Choroid plexus epithelial cell (primary cell): ENCODE measurements at regions not wholly inside any gene's neighbourhood (a gene's known extent, or its start where the extent isn't known, plus 50 kb on each side); places are given as distances from the start of the nearest gene placed in this dataset.

Experiments used
- DNase-seq: peaks from one replicate; pipeline ENCODE4 v3.0.0-alpha.2; 2010; ENCODE audit warnings: low read depth
- H3K4me3 ChIP-seq: 2 replicates; pipeline ENCODE4 v1.5.1; 2011; ENCODE audit warnings: low read depth, mild to moderate bottlenecking, control low read depth, low read length, moderate library complexity
- CTCF ChIP-seq: conservative IDR thresholded peaks from 2 replicates; pipeline ENCODE4 v1.5.1; 2011; ENCODE audit warnings: low read depth, mild to moderate bottlenecking, control low read depth, inconsistent platforms, low read length, moderate library complexity

GRCh38 chr12:71054551-71054950 is 103.2 kb downstream of the TSPAN8 start:
- H3K4me3 ChIP-seq, result no peak overlapping the region
- no peak for TF ChIP-seq CTCF
- no peak for DNase-seq

GRCh38 chr12:71046215-71046614 is 111.6 kb downstream of the TSPAN8 start:
- TF ChIP-seq CTCF, result no peak
- peak; percentile 75 for DNase-seq
- H3K4me3 ChIP-seq, result no peak overlapping the region

- peak; percentile 87 for DNase-seq
- no peak overlapping the region for H3K4me3 ChIP-seq
- TF ChIP-seq CTCF, result no peak
These were observed 112.0 kb downstream of the TSPAN8 start for GRCh38 chr12:71045781-71046180.

GRCh38 chr12:71041476-71041875 is 116.3 kb downstream of the TSPAN8 start:
- no peak for TF ChIP-seq CTCF
- H3K4me3 ChIP-seq, result no peak overlapping the region
- DNase-seq, result no peak

GRCh38 chr12:71038960-71039359 is 118.4 kb upstream of the PTPRR start:
- no peak overlapping the region for H3K4me3 ChIP-seq
- no peak for DNase-seq
- TF ChIP-seq CTCF, result no peak

- no peak for TF ChIP-seq CTCF
- no peak for DNase-seq
These were observed 116.0 kb upstream of the PTPRR start for GRCh38 chr12:71036526-71036925.

GRCh38 chr12:71032933-71033332 is 112.4 kb upstream of the PTPRR start:
- H3K4me3 ChIP-seq, result no peak overlapping the region
- no peak for TF ChIP-seq CTCF
- DNase-seq, result no peak

More at GRCh38 chr12:71036526-71036925, 116.0 kb upstream of the PTPRR start:
- no peak overlapping the region for H3K4me3 ChIP-seq
